GM19372 (cell line): ENCODE measurements at regions not wholly inside any gene's neighbourhood (a gene's known extent, or its start where the extent isn't known, plus 50 kb on each side); places are given as distances from the start of the nearest gene placed in this dataset.
"Not testable (repeated sequence)": the region's sequence is repeated elsewhere in the genome, so short reads cannot be mapped to it uniquely, and the experiment has no call there.

Experiments used
- ATAC-seq: cut with Tn5 transposase; IDR thresholded peaks from one replicate; pipeline ENCODE4 v1.9.1; 2021; ENCODE audit warnings: mild to moderate bottlenecking, low read depth, moderate library complexity; ENCODE audit not compliant: unreplicated experiment

GRCh38 chr20:20799716-20800312 is 87.4 kb upstream of the RALGAPA2 start:
- ATAC-seq, result no peak

GRCh38 chr20:20797521-20798310 is 85.3 kb upstream of the RALGAPA2 start:
- no peak for ATAC-seq

- no peak for ATAC-seq
These were observed 84.5 kb upstream of the RALGAPA2 start for GRCh38 chr20:20796766-20797440.

- no peak for ATAC-seq
These were observed 83.3 kb upstream of the RALGAPA2 start for GRCh38 chr20:20795721-20796120.

- no peak for ATAC-seq
These were observed 82.7 kb upstream of the RALGAPA2 start for GRCh38 chr20:20795119-20795518.

GRCh38 chr20:20793591-20793990 is 81.1 kb upstream of the RALGAPA2 start:
- ATAC-seq, result no peak

GRCh38 chr20:20791664-20792568 is 79.5 kb upstream of the RALGAPA2 start:
- no peak for ATAC-seq

GRCh38 chr20:20788308-20788707 is 75.9 kb upstream of the RALGAPA2 start:
- ATAC-seq, result no peak

GRCh38 chr20:20786428-20786827 is 74.0 kb upstream of the RALGAPA2 start:
- ATAC-seq, result no peak

GRCh38 chr20:20785226-20785625 is 72.8 kb upstream of the RALGAPA2 start:
- no peak for ATAC-seq

GRCh38 chr20:20784450-20784849 is 72.0 kb upstream of the RALGAPA2 start:
- ATAC-seq, result not testable (repeated sequence)

GRCh38 chr20:20783450-20783849 is 71.0 kb upstream of the RALGAPA2 start:
- ATAC-seq, result no peak

GRCh38 chr20:20782755-20783154 is 70.3 kb upstream of the RALGAPA2 start:
- ATAC-seq, result no peak

- ATAC-seq, result no peak
These were observed 69.8 kb upstream of the RALGAPA2 start for GRCh38 chr20:20782231-20782630.

GRCh38 chr20:20781029-20781428 is 68.6 kb upstream of the RALGAPA2 start:
- no peak for ATAC-seq

- ATAC-seq, result no peak
These were observed 67.8 kb upstream of the RALGAPA2 start for GRCh38 chr20:20780127-20780824.

GRCh38 chr20:20778676-20779075 is 66.2 kb upstream of the RALGAPA2 start:
- ATAC-seq, result no peak

GRCh38 chr20:20772497-20773085 is 60.1 kb upstream of the RALGAPA2 start:
- no peak for ATAC-seq

GRCh38 chr20:20768202-20768815 is 55.9 kb upstream of the RALGAPA2 start:
- ATAC-seq, result no peak
